ENCODE measurements at regions not wholly inside any gene's neighbourhood (a gene's known extent, or its start where the extent isn't known, plus 50 kb on each side); places are given as distances from the start of the nearest gene placed in this dataset.

GRCh38 chr4:38189445-38189844 lies 229.2 kb downstream of the PTTG2 start:
- Histone ChIP-seq H3K27ac (peak overlapping the region; percentile 69), H3K4me1 (no peaks in the 10 kb centered on the region), H3K9ac (ENCODE audit: low read depth in 2 of 2, low read length in 2 of 2) (no peak overlapping the region)

GRCh38 chr4:38190717-38191178 lies 230.6 kb downstream of the PTTG2 start:
- no peaks in the 10 kb centered on the region for H3K27me3 ChIP-seq
- no peaks in the 10 kb centered on the region for H3K4me1 ChIP-seq
- intact Hi-C loops (cut with DNase I), result no loop called here
- H3K36me3 ChIP-seq, result no peaks in the 10 kb centered on the region
- H3K9me3 ChIP-seq, result no peaks in the 10 kb centered on the region
- TF ChIP-seq CTCF (IDR thresholded peaks at IDR 0.05), result no peak
- H3K4me3 ChIP-seq, result no peak overlapping the region
- peak overlapping the region; percentile 69 for H3K27ac ChIP-seq
- no peak overlapping the region for H3K9ac ChIP-seq (ENCODE audit: low read depth in 2 of 2, low read length in 2 of 2)
- DNase-seq, result no peak

More at GRCh38 chr4:38189445-38189844, 229.2 kb downstream of the PTTG2 start:
- intact Hi-C loops (cut with DNase I), result loop anchor here (5.0 kb wide), 1 partner anchor 123 kb away; no protein-coding TSS in a partner anchor
- TF ChIP-seq CTCF (IDR thresholded peaks at IDR 0.05), result no peak
- no peaks in the 10 kb centered on the region for H3K27me3 ChIP-seq
- no peak overlapping the region for H3K4me3 ChIP-seq
- no peaks in the 10 kb centered on the region for H3K9me3 ChIP-seq
- H3K36me3 ChIP-seq, result no peaks in the 10 kb centered on the region
- DNase-seq, result no peak

GRCh38 chr4:38192516-38192915 lies 232.3 kb downstream of the PTTG2 start:
- no peak for DNase-seq
- intact Hi-C loops (cut with DNase I), result no loop called here
- Histone ChIP-seq H3K9ac (ENCODE audit: low read depth in 2 of 2, low read length in 2 of 2) (no peak overlapping the region), H3K36me3 (no peaks in the 10 kb centered on the region), H3K4me1 (no peaks in the 10 kb centered on the region), H3K4me3 (no peak overlapping the region), H3K27me3 (no peaks in the 10 kb centered on the region), H3K27ac (no peak overlapping the region), H3K9me3 (no peaks in the 10 kb centered on the region)
- TF ChIP-seq CTCF (IDR thresholded peaks at IDR 0.05), result no peak

GRCh38 chr4:38193236-38193863 lies 233.2 kb downstream of the PTTG2 start:
- Histone ChIP-seq H3K4me1 (no peaks in the 10 kb centered on the region), H3K27me3 (no peaks in the 10 kb centered on the region), H3K27ac (no peak overlapping the region), H3K4me3 (no peak overlapping the region), H3K36me3 (no peaks in the 10 kb centered on the region), H3K9ac (ENCODE audit: low read depth in 2 of 2, low read length in 2 of 2) (no peak overlapping the region), H3K9me3 (no peaks in the 10 kb centered on the region)
- no peak for DNase-seq
- TF ChIP-seq CTCF (IDR thresholded peaks at IDR 0.05), result no peak
- intact Hi-C loops (cut with DNase I), result no loop called here

GRCh38 chr4:38194047-38194602 lies 233.9 kb downstream of the PTTG2 start:
- TF ChIP-seq CTCF (IDR thresholded peaks at IDR 0.05), result no peak
- H3K9ac ChIP-seq (ENCODE audit: low read depth in 2 of 2, low read length in 2 of 2), result no peak overlapping the region

More at GRCh38 chr4:38194047-38194602, 233.9 kb downstream of the PTTG2 start:
- Histone ChIP-seq H3K4me3 (no peak overlapping the region), H3K36me3 (no peaks in the 10 kb centered on the region), H3K27me3 (no peaks in the 10 kb centered on the region), H3K4me1 (no peaks in the 10 kb centered on the region), H3K9me3 (no peaks in the 10 kb centered on the region), H3K27ac (no peak overlapping the region)
- intact Hi-C loops (cut with DNase I), result no loop called here
- no peak for DNase-seq

Measured in colonic mucosa (tissue), 4 donors.